ENCODE measurements at regions not wholly inside any gene's neighbourhood (a gene's known extent, or its start where the extent isn't known, plus 50 kb on each side); places are given as distances from the start of the nearest gene placed in this dataset.

- TF ChIP-seq POLR2AphosphoS5 (IDR thresholded peaks at IDR 0.05) = no peak
- TF ChIP-seq POLR2A (IDR thresholded peaks at IDR 0.05) = no peak
- TF ChIP-seq CTCF (IDR thresholded peaks at IDR 0.05) = no peak
- TF ChIP-seq EP300 (IDR thresholded peaks at IDR 0.05) = no peak
- no peaks in the 10 kb centered on the region for H3K27me3 ChIP-seq
- no peak overlapping the region for H3K4me3 ChIP-seq
- H3K27ac ChIP-seq = no peak overlapping the region
- H3K4me1 ChIP-seq = no peaks in the 10 kb centered on the region
- H3K36me3 ChIP-seq = no peaks in the 10 kb centered on the region
- H3K9me3 ChIP-seq = no peaks in the 10 kb centered on the region
- no peak for DNase-seq (ENCODE audit: low spot score in 2 of 2)
These were observed 884.9 kb upstream of the PCDH10 start for GRCh38 chr4:132264176-132264575.

GRCh38 chr4:132266374-132266773 is 882.7 kb upstream of the PCDH10 start:
- no peak for DNase-seq (ENCODE audit: low spot score in 2 of 2)
- Histone ChIP-seq H3K27me3 (no peaks in the 10 kb centered on the region), H3K9me3 (no peaks in the 10 kb centered on the region), H3K36me3 (no peaks in the 10 kb centered on the region), H3K27ac (no peak overlapping the region), H3K4me1 (no peaks in the 10 kb centered on the region), H3K4me3 (no peak overlapping the region)
- 55% methylated on average over 3 of the region's 3 CpGs for WGBS
- TF ChIP-seq CTCF (IDR thresholded peaks at IDR 0.05) = no peak
- no peak for TF ChIP-seq POLR2A (IDR thresholded peaks at IDR 0.05)
- TF ChIP-seq EP300 (IDR thresholded peaks at IDR 0.05) = no peak

GRCh38 chr4:132267321-132267720 is 881.8 kb upstream of the PCDH10 start:
- Histone ChIP-seq H3K36me3 (no peaks in the 10 kb centered on the region), H3K4me3 (no peak overlapping the region), H3K27ac (no peak overlapping the region), H3K4me1 (no peaks in the 10 kb centered on the region), H3K27me3 (no peaks in the 10 kb centered on the region), H3K9me3 (no peaks in the 10 kb centered on the region)
- TF ChIP-seq CTCF (IDR thresholded peaks at IDR 0.05) (no peak), POLR2AphosphoS5 (IDR thresholded peaks at IDR 0.05) (no peak), EP300 (IDR thresholded peaks at IDR 0.05) (no peak), POLR2A (IDR thresholded peaks at IDR 0.05) (no peak)
- DNase-seq (ENCODE audit: low spot score in 2 of 2) = no peak
- 94% methylated on average over 2 of the region's 2 CpGs for WGBS

GRCh38 chr4:132269303-132269990 is 879.6 kb upstream of the PCDH10 start:
- TF ChIP-seq CTCF (IDR thresholded peaks at IDR 0.05) (no peak), EP300 (IDR thresholded peaks at IDR 0.05) (no peak), POLR2AphosphoS5 (IDR thresholded peaks at IDR 0.05) (no peak), POLR2A (IDR thresholded peaks at IDR 0.05) (no peak)
- no peak for DNase-seq (ENCODE audit: low spot score in 2 of 2)
- Histone ChIP-seq H3K27ac (no peak overlapping the region), H3K4me3 (no peak overlapping the region), H3K4me1 (no peaks in the 10 kb centered on the region), H3K9me3 (no peaks in the 10 kb centered on the region), H3K36me3 (no peaks in the 10 kb centered on the region), H3K27me3 (no peaks in the 10 kb centered on the region)
- 75% methylated on average over 5 of the region's 5 CpGs for WGBS

GRCh38 chr4:132275583-132276121 is 873.4 kb upstream of the PCDH10 start:
- H3K4me1 ChIP-seq = no peaks in the 10 kb centered on the region
- no peak overlapping the region for H3K27ac ChIP-seq
- no peaks in the 10 kb centered on the region for H3K9me3 ChIP-seq
- DNase-seq (ENCODE audit: low spot score in 2 of 2) = no peak
- no peak overlapping the region for H3K4me3 ChIP-seq
- TF ChIP-seq POLR2A (IDR thresholded peaks at IDR 0.05) (no peak), EP300 (IDR thresholded peaks at IDR 0.05) (no peak), POLR2AphosphoS5 (IDR thresholded peaks at IDR 0.05) (no peak), CTCF (IDR thresholded peaks at IDR 0.05) (no peak)
- no peaks in the 10 kb centered on the region for H3K27me3 ChIP-seq
- 31% methylated on average over 1 of the region's 1 CpG for WGBS
- H3K36me3 ChIP-seq = no peaks in the 10 kb centered on the region
